ENCODE measurements at regions not wholly inside any gene's neighbourhood (a gene's known extent, or its start where the extent isn't known, plus 50 kb on each side); places are given as distances from the start of the nearest gene placed in this dataset.

DNA sequence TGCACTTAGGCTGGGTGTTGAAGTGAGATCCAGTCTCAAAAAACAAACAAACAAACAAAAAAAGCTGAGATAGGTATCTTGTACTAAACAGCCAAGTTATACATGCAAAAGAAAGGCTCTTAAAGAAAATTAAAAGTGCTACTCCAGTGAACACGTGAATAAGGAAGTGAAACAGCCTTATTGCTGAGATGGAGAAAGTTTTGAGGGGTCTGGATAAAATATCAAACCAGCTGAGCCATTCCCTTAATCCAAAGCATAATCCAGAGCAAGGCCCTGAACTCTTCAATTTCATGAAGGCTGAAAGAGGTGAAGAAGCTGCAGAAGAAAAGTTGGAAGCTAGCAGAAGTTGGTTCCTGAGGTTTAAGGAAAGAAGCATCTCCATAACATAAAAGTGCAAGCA, 360.5 kb upstream of the DAB1 start:
- DNase-seq = no peak

- no peak for DNase-seq
These were observed 358.5 kb upstream of the DAB1 start for GRCh38 chr1:57782357-57782756.

DNA sequence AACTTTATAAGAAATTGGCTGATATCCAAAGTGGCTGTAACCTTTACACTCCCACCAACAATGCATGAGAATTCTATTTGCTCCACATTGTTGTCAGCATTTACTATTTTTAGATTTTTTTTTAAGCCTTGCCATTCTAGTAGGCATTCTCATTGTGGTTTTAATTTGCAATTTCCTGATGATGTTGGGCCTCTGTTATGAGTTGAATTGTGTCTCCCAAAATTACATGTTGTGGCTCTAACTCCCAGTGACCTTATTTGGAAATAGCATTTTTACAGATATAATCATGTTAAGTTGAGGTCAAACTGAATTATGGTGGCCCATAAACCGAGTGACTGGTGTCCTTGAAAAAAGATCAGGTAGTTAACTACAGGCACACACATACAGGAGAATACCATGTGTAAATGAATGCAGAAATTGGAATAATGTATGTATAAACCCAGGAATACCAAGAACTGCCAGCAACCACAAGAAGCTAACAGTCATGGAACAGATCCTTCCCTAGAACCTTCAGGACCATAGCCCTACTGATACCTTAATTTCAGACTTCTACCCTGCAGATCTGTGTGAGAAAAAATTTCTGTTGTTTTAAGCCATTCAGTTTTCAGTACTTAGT, 348.8 kb upstream of the DAB1 start:
- DNase-seq = peak in 1 of 2 experiments; percentile 24

DNA sequence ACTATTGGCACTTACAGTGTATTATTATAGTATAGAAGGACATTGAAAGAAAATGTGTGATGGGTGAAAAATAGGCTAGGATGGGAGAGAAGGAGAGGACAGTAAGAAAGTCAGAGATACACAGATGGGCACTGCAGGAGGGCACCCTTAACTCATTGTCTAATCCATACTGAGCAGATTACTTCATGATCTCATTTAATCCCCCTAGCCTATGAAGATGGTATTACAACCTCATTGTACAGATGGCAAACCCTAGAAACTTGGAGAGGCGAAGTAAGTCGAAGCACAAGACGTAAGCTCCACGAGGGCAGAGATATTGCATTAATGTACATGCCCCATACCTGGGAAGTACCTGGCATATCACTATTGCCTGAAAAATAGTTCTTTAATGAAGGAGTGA, 346.9 kb upstream of the DAB1 start:
- no peak for DNase-seq

GRCh38 chr1:57770236-57770635, 346.4 kb upstream of the DAB1 start:
- DNase-seq = no peak

GRCh38 chr1:57761628-57762027, 337.8 kb upstream of the DAB1 start:
- no peak for DNase-seq

GRCh38 chr1:57752843-57753242, 329.0 kb upstream of the DAB1 start:
- DNase-seq = no peak

DNA sequence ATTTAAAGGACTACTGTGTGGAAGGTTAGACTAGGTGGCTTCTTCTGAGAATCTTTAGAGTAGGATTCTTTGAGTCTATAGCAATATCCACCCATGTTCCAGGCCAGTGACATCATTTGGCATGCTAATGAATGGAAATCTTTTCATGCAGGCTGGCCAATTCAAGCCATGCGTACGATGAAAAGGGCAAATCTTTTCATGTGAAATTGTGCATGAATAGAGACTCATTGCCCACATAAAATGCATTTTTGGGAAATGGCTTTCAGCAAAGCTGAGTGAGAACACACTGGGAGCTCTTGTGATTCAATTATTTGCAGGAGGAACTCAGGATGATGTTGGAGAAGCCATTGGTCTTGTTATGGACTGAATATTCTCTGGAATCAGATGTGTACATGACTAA, 324.9 kb upstream of the DAB1 start:
- DNase-seq = no peak

DNA sequence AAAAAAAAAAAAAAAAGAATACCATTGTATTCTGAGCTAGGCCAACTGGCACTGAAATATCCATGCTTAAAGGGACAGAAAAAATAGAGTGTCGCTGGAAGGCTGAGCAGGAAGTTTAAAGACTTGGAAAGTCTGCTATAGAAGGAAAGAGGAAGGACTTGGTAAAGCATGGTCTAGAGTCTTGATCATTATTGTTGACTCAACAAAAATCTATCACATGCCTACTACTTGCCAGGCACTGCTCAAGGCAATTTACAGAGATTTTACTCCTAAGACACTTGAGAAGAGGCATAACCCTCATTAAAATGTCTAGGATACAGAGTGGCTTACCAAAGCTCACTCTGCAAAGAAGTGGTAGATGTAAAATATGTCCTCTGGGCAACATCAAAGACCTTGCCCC, 324.0 kb upstream of the DAB1 start:
- no peak for DNase-seq

DNA sequence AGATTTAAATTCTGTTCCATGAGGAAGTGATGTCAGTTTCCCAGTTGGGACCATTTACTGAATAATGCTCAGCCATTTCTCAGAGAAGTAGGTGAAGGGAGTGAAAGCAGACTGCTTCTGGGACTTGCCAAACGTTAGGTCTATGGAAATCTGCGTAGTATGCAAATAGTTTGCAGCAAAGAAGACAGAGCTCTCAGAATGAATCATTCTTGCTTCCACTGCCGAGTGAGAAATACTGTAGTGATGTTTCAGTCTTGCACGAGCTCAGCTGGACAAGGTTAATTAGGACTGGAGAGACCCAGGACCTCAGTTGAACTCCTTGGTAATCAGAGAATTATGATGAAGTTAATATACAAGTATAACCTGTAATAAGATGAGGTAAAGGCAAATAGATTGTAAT, 317.7 kb upstream of the DAB1 start:
- DNase-seq = no peak

- DNase-seq = no peak
These were observed 313.1 kb upstream of the DAB1 start for GRCh38 chr1:57736940-57737339.

DNA sequence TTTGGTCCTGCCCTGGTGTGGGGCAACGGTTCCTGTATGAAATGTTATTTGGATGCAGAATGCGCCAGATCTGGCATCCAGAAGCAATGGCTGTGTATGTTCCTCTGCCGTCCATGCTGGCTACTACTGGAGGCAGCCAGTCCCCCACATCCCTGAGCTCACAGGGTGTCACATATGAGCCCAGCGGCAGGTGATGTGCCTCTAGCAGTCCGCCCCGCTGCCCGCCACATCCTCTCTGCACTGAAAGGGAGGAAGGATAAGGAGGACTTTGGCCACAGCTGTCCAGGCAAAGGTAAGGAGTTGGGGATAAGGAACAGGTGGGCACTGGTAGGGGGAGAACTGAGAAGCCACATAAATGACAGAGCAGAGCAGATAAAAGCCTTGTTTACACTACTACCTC, 305.3 kb upstream of the DAB1 start:
- no peak for DNase-seq

DNA sequence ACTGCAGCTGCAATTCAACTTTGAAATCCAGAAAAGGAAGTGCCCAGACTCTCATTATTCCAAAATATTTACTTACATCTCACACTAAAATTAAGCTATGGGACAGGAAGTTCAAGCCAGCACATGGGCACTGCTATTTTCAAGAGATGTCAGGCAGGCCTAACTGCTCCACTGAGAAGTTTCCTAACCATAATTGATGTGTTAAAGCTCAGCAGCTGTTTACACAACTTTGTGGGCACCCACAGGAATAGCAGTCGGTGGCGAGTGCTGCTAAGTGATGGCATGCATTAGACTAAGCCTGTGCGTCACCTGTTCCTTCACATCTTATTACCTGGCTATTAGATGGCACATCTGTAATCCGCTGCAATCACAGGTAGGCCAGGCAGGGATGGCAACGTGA, 303.3 kb upstream of the DAB1 start:
- DNase-seq = peak in 1 of 2 experiments; percentile 28

GRCh38 chr1:57725318-57725717, 301.5 kb upstream of the DAB1 start:
- DNase-seq = no peak

DNA sequence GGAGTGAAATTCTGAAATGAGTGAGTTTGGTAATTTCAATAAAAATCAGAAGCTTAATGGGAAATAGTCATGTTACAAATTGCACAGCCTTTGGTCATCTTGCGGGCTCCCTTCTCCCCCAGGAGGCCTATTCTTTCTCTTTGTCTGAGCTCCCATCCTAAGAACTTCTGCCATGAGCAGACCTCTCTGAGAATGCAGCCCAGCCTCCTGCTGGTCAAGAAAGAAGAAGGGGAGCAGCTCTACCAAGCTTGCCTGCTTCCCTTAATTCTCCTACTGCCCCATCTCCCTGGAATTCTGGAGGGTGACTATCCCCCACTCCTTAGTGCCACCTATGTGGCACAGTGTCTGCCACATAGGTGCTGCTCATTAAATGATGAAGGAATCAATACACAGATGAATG, 300.7 kb upstream of the DAB1 start:
- DNase-seq = no peak

- DNase-seq = no peak
These were observed 298.6 kb upstream of the DAB1 start for GRCh38 chr1:57722285-57722978.

- DNase-seq = no peak
These were observed 297.1 kb upstream of the DAB1 start for GRCh38 chr1:57721001-57721400.

DNA sequence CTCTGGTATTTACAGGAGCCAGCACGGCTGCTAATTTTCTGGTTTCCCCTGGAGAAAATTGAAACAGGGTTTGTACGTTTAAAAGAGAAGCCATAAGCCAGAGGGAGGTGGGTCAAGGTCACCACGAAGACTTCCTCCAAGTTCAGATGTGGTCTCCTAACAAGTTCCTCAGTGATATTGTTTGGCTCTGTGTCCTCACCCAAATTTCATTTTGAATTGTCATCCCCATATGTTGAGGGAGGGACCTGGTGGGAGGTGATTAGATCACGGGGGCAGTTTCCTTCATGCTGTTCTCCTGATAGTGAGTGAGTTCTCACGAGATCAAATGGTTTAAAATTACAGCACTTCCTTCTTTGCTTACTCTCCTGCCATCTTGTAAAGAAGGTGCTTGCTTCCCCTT, 295.4 kb upstream of the DAB1 start:
- no peak for DNase-seq

DNA sequence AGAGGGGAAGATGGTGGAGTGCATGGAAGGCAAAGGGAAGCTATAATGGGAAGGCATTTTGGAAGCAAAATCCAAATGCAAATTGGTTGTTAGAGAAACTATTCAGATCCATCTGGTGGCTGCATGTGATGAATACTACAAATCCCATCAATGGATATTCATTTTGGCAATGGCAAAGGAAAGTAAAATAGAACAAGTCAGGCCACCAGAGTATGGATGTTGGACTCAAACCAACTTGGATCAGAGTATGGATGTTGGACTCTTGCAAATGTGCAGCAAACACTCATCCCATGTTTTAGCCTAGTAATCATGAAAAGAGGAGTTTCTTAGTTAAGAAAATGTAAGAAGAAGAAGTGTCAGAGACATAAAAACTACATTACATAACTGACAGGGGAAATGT, 289.6 kb upstream of the DAB1 start:
- no peak for DNase-seq

- DNase-seq = no peak
These were observed 289.0 kb upstream of the DAB1 start for GRCh38 chr1:57712846-57713245.

DNA sequence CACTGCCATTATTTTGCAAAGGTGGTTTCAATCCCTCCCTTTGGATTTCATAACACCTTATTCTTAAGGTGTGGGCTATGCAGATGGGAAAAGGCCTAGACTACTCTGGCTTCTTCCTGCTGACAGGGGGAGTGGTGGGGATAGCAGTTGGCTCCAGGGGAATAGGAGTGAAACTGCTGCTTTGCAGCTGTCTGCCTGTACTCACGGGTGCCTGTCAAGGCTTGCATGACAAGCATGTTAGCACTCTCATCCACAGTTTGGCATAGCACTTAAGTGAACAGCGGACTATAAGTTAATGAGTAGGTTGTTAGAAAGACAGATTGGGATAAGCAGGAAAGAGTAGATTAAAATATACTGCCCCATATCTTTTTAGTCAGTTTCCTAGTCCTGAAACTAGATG, 287.5 kb upstream of the DAB1 start:
- DNase-seq = no peak

DNA sequence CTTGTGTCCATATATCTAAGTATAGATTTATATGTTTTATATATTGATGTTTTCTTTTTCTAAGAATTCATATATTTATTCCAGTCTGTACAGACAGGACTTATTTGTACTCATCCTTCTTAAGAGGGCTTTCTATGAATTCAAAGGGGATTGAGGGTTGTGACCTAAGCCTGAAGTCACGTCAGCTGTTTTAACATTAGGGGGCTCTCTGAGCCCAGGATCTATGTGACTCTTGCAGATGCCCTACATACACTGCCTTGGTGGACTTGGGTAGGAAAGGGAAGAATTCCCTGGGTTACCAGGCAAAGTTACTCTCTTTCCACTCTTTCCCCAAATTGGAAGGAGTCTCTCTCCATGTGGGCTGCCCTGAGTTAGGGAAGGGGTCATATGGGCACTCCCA, 283.8 kb upstream of the DAB1 start:
- DNase-seq = no peak

DNA sequence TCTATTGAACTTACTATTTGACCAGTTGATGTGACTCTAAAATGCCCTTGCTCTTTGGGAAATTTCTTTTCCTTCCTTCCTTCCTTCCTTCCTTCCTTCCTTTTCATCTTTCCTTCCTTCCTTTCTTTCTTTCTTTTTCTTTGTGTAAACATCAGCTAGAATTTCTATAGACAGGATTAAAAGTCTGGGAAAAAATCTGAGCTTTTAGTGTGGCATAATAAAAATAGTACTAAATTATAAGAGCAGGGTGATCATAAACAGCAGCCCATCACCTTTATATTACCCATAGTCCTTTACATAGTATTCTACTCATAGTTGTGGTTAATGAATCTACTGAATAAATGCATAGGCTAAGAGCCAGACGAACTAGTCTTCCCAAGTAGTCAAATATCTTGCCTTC, 281.0 kb upstream of the DAB1 start:
- DNase-seq = no peak

DNA sequence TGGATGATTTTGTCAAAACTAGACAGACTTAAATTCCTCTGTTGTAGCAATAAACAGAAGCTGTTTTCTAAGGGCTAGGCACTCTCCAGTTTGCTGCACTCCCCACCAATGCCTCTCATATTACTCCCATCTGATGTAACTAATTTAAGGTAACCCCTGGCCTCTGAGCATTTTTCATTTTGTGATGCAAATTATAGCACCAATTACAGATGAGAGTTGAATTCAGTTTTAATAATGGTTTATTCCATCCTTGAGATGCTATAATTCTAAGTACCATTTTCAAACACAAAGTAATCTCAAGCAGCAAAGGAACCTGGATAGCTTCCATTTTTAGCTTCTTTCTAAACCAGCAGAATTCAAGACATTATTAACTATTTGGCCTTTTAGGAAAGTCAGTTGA, 280.4 kb upstream of the DAB1 start:
- no peak for DNase-seq

- DNase-seq = no peak
These were observed 273.0 kb upstream of the DAB1 start for GRCh38 chr1:57696904-57697303.

All from NCI-H2081 (cell line).